ENCODE measurements at regions not wholly inside any gene's neighbourhood (a gene's known extent, or its start where the extent isn't known, plus 50 kb on each side); places are given as distances from the start of the nearest gene placed in this dataset.

DNA sequence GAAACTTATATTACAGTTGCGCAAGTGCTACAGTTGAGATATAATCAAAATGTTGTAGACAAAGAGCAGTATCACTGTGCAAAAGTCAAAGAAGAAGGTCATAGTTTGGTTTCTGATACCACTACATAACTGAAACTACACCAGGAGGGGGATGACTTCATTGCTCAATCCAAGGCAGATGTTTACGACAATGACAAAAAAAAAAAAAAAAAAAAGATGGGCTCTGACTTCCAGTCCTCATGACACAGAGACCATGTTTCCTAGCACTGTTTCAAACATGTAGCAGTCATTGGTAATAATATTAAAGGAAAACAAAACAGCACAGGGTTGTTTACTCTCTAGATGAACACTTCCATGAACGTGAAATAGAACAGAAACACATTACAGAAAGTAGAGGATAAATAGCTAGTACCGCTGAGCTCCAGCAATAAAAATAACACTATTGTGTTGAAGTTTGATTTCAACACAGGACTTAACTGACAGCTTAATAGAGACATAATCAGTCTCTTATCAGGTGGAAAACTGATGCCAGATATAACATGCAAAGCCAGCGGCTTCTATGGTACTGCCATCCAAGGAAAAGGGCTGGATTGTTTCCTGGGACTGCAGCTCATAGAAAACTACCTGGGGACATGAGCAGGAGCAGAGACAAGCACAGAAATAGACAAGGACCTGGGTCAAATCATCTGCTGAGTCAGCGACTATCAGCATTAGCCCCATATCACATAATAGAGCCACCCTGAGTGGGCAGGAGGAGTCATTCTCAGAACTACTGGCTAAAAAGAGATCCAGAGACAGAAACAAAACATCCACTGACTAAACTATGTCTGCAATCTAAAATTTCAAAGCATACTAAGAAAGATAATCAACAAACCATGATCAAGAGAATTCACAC, 463.6 kb upstream of the SOX9 start:
- TF ChIP-seq, protein P1, sequence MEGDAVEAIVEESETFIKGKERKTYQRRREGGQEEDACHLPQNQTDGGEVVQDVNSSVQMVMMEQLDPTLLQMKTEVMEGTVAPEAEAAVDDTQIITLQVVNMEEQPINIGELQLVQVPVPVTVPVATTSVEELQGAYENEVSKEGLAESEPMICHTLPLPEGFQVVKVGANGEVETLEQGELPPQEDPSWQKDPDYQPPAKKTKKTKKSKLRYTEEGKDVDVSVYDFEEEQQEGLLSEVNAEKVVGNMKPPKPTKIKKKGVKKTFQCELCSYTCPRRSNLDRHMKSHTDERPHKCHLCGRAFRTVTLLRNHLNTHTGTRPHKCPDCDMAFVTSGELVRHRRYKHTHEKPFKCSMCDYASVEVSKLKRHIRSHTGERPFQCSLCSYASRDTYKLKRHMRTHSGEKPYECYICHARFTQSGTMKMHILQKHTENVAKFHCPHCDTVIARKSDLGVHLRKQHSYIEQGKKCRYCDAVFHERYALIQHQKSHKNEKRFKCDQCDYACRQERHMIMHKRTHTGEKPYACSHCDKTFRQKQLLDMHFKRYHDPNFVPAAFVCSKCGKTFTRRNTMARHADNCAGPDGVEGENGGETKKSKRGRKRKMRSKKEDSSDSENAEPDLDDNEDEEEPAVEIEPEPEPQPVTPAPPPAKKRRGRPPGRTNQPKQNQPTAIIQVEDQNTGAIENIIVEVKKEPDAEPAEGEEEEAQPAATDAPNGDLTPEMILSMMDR (IDR thresholded peaks at IDR 0.05; ENCODE audit: low read depth, low read length, missing control alignments): no peak
- in situ Hi-C loops (cut with HindIII; ENCODE audit: low sequenced_read_pairs): no loop called here
- no peak overlapping the region for H3K4me3 ChIP-seq (ENCODE audit: low read depth, low read length)
- DNase-seq (ENCODE audit: low read depth): no peak

DNA sequence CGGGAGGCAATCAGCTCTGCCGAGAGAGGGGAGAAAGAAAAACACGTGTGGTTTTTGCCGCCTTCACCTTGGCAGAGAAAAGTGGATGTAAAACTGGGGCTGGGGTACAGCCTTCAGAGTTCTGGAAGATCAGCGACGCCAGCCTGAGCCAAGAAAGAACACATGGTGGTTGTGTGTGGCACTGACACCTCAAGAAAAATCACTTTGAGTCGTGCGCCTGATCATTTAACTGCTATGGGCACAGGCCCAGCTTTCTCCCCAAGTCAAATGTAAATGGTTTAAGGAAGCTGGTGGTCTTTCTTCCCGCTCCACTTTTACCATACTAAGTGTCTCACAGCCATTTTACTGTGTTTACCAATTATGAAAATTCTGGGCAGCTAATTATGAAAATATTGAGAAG, 461.8 kb upstream of the SOX9 start:
- no peak overlapping the region for H3K4me3 ChIP-seq (ENCODE audit: low read depth, low read length)
- TF ChIP-seq, protein P1 (IDR thresholded peaks at IDR 0.05; ENCODE audit: low read depth, low read length, missing control alignments): no peak
- no peak for DNase-seq (ENCODE audit: low read depth)
- in situ Hi-C loops (cut with HindIII; ENCODE audit: low sequenced_read_pairs): no loop called here

DNA sequence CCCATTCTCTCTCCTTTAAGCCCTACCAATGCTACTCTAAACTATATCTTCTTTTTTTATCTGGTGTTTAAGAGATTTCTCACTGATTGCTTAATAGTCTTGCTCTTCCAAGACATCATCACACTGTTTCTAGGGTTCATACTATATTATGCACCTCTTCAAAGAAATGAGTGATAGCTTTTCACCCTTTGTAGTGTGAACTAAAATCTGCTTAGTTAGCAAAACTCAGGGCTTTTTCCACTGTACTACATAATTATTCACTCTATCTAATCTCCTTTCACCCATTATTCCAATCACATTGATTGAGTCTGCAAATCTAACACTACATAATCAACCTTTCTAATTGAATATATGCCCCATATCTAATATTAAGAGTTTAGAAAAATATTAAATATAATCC, 456.0 kb upstream of the SOX9 start:
- H3K4me3 ChIP-seq (ENCODE audit: low read depth, low read length): no peak overlapping the region
- in situ Hi-C loops (cut with HindIII; ENCODE audit: low sequenced_read_pairs): no loop called here
- TF ChIP-seq, protein P1 (IDR thresholded peaks at IDR 0.05; ENCODE audit: low read depth, low read length, missing control alignments): no peak
- no peak for DNase-seq (ENCODE audit: low read depth)

DNA sequence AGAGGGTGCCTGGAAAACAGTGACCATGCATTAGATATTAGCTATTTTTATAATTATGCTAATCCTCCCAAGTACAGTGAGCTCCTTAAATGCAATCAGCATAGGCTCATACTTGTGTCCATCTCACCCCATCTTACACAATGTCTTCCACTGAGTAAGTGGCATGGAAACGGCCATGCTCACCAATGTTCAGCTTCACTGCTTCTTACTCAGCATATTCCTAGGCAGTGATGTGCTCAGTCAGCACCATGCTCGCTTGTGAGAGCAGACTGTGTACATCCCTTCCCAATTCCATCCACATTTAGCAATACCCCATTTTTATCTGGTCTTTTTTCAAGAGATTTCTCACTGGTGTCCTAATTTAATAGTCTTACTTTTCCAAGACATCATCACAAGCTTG, 454.8 kb upstream of the SOX9 start:
- in situ Hi-C loops (cut with HindIII; ENCODE audit: low sequenced_read_pairs): no loop called here

DNA sequence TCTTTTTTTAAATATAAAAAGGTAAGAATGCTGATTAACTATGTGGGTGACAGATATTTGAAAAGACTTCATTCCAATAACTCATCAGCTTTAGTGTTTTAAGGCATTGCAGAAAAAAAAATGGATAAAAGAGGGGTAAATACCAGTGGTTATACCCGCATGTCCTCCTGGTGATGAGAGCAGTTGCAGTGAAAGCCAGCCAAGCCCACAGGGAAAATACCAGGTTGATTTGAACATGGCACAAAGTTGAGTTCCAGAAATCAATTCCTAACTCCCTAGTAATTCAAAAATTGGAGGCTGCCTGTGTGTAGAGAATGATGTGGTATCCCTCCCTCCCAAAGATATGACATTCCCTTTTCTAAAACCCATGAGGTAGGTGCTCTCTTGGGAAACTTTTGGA, 453.2 kb upstream of the SOX9 start:
- in situ Hi-C loops (cut with HindIII; ENCODE audit: low sequenced_read_pairs): no loop called here
- no peak overlapping the region for H3K4me3 ChIP-seq (ENCODE audit: low read depth, low read length)
- TF ChIP-seq, protein P1 (IDR thresholded peaks at IDR 0.05; ENCODE audit: low read depth, low read length, missing control alignments): no peak
- no peak for DNase-seq (ENCODE audit: low read depth)

More for the DNA sequence above, 454.8 kb upstream of the SOX9 start:
- H3K4me3 ChIP-seq (ENCODE audit: low read depth, low read length): no peak overlapping the region
- no peak for DNase-seq (ENCODE audit: low read depth)
- TF ChIP-seq, protein P1 (IDR thresholded peaks at IDR 0.05; ENCODE audit: low read depth, low read length, missing control alignments): no peak

DNA sequence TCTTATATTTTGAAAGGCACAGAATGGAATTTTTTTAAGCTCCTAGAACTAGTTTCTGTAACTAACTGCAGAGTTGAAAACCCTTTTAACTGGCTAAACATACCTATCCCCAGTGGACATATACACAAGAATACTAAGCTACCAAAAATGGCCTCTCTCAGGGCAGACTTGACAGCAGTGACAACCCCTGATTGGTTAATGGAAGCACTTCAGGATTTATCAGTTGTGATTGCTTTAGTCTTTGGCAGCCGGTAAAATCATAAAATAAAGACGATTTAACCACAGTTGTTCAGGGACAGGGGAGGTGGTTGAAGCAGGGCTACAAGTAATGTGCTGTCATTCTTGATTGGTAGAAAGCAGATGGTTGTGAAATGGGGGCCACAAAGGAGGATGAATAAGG, 452.0 kb upstream of the SOX9 start:
- TF ChIP-seq, protein P1 (IDR thresholded peaks at IDR 0.05; ENCODE audit: low read depth, low read length, missing control alignments): no peak
- H3K4me3 ChIP-seq (ENCODE audit: low read depth, low read length): no peak overlapping the region
- no peak for DNase-seq (ENCODE audit: low read depth)
- in situ Hi-C loops (cut with HindIII; ENCODE audit: low sequenced_read_pairs): no loop called here

Data from astrocyte of the cerebellum (primary cell).